Stomach smooth muscle (tissue), 2 donors: ENCODE measurements at regions not wholly inside any gene's neighbourhood (a gene's known extent, or its start where the extent isn't known, plus 50 kb on each side); places are given as distances from the start of the nearest gene placed in this dataset.

ENCODE experiments used
- H3K27ac ChIP-seq: one replicate; pipeline ENCODE4 v1.7.0; 2013; ENCODE audit warnings: mild to moderate bottlenecking, low read length, inconsistent platforms
- H3K27me3 ChIP-seq, 2 donors: one replicate each; pipeline ENCODE4 v1.7.0; 2013; ENCODE audit warnings: low read length in 2 of 2; ENCODE audit not compliant: insufficient read depth in 2 of 2, control insufficient read depth in 1 of 2
- H3K36me3 ChIP-seq, 2 donors: one replicate each; pipeline ENCODE4 v1.7.0; 2013; ENCODE audit warnings: low read length in 2 of 2; ENCODE audit not compliant: control insufficient read depth in 2 of 2, insufficient read depth in 2 of 2
- H3K4me1 ChIP-seq: one replicate; pipeline ENCODE4 v1.7.0; 2013; ENCODE audit warnings: low read length; ENCODE audit not compliant: control insufficient read depth, insufficient read depth
- H3K4me3 ChIP-seq, 2 donors: one replicate each; pipeline ENCODE4 v1.7.0; 2013; ENCODE audit warnings: low read length in 2 of 2
- H3K9ac ChIP-seq, 2 donors: one replicate each; pipeline ENCODE4 v1.7.0; 2013; ENCODE audit warnings: low read length in 2 of 2, mild to moderate bottlenecking in 1 of 2
- H3K9me3 ChIP-seq, 2 donors: one replicate each; pipeline ENCODE4 v1.7.0; 2013; ENCODE audit warnings: low read length in 2 of 2; ENCODE audit not compliant: control insufficient read depth in 2 of 2
- donor health status: healthy.
- donor health status: Pancreatic carcinoma.

GRCh38 chr13:72150502-72150901 is 283.5 kb upstream of the DACH1 start:
- Histone ChIP-seq H3K27ac (no peak overlapping the region), H3K4me1 (no peaks in the 10 kb centered on the region), H3K36me3 (no peaks in the 10 kb centered on the region), H3K9ac (no peak overlapping the region), H3K27me3 (no peaks in the 10 kb centered on the region), H3K4me3 (no peak overlapping the region), H3K9me3 (peaks cover 0 to 2% of the 10 kb centered on the region in 2 donors)

- H3K36me3 ChIP-seq, result no peaks in the 10 kb centered on the region
- peaks cover 0 to 2% of the 10 kb centered on the region in 2 donors for H3K9me3 ChIP-seq
- no peak overlapping the region for H3K4me3 ChIP-seq
- no peak overlapping the region for H3K27ac ChIP-seq
- H3K9ac ChIP-seq, result no peak overlapping the region
- H3K27me3 ChIP-seq, result no peaks in the 10 kb centered on the region
- no peaks in the 10 kb centered on the region for H3K4me1 ChIP-seq
Observed at GRCh38 chr13:72149701-72150100, 282.7 kb upstream of the DACH1 start.

GRCh38 chr13:72146816-72147215 is 279.8 kb upstream of the DACH1 start:
- H3K27me3 ChIP-seq, result no peaks in the 10 kb centered on the region

GRCh38 chr13:72145383-72145782 is 278.4 kb upstream of the DACH1 start:
- Histone ChIP-seq H3K9me3 (peaks cover 0 to 2% of the 10 kb centered on the region in 2 donors), H3K4me1 (no peaks in the 10 kb centered on the region), H3K4me3 (no peak overlapping the region), H3K27me3 (no peaks in the 10 kb centered on the region), H3K36me3 (no peaks in the 10 kb centered on the region), H3K9ac (no peak overlapping the region), H3K27ac (no peak overlapping the region)

More at GRCh38 chr13:72146816-72147215, 279.8 kb upstream of the DACH1 start:
- H3K4me1 ChIP-seq, result no peaks in the 10 kb centered on the region
- no peaks in the 10 kb centered on the region for H3K36me3 ChIP-seq
- peaks cover 0 to 2% of the 10 kb centered on the region in 2 donors for H3K9me3 ChIP-seq
- no peak overlapping the region for H3K4me3 ChIP-seq
- H3K27ac ChIP-seq, result no peak overlapping the region
- no peak overlapping the region for H3K9ac ChIP-seq

GRCh38 chr13:72144636-72145035 is 277.6 kb upstream of the DACH1 start:
- H3K4me1 ChIP-seq, result no peaks in the 10 kb centered on the region
- H3K9me3 ChIP-seq, result peaks cover 0 to 2% of the 10 kb centered on the region in 2 donors
- no peak overlapping the region for H3K27ac ChIP-seq
- H3K27me3 ChIP-seq, result no peaks in the 10 kb centered on the region
- no peak overlapping the region for H3K9ac ChIP-seq
- no peak overlapping the region for H3K4me3 ChIP-seq
- no peaks in the 10 kb centered on the region for H3K36me3 ChIP-seq

- Histone ChIP-seq H3K9me3 (peaks cover 0 to 2% of the 10 kb centered on the region in 2 donors), H3K36me3 (no peaks in the 10 kb centered on the region), H3K9ac (no peak overlapping the region), H3K27me3 (no peaks in the 10 kb centered on the region), H3K4me3 (no peak overlapping the region), H3K27ac (no peak overlapping the region), H3K4me1 (no peaks in the 10 kb centered on the region)
Observed at GRCh38 chr13:72141855-72142519, 275.0 kb upstream of the DACH1 start.

- no peak overlapping the region for H3K27ac ChIP-seq
- H3K36me3 ChIP-seq, result no peaks in the 10 kb centered on the region
- H3K4me3 ChIP-seq, result no peak overlapping the region
- H3K9ac ChIP-seq, result no peak overlapping the region
- H3K9me3 ChIP-seq, result no peaks in the 10 kb centered on the region
- no peaks in the 10 kb centered on the region for H3K4me1 ChIP-seq
- H3K27me3 ChIP-seq, result no peaks in the 10 kb centered on the region
Observed at GRCh38 chr13:72139192-72139591, 272.2 kb upstream of the DACH1 start.

GRCh38 chr13:72132075-72132474 is 265.1 kb upstream of the DACH1 start:
- no peaks in the 10 kb centered on the region for H3K27me3 ChIP-seq
- H3K4me1 ChIP-seq, result no peaks in the 10 kb centered on the region
- no peaks in the 10 kb centered on the region for H3K9me3 ChIP-seq
- H3K27ac ChIP-seq, result no peak overlapping the region
- H3K36me3 ChIP-seq, result no peaks in the 10 kb centered on the region
- no peak overlapping the region for H3K4me3 ChIP-seq
- no peak overlapping the region for H3K9ac ChIP-seq

GRCh38 chr13:72129117-72129516 is 262.1 kb upstream of the DACH1 start:
- Histone ChIP-seq H3K36me3 (no peaks in the 10 kb centered on the region), H3K9ac (no peak overlapping the region), H3K9me3 (no peaks in the 10 kb centered on the region), H3K27ac (no peak overlapping the region), H3K4me1 (no peaks in the 10 kb centered on the region), H3K4me3 (no peak overlapping the region), H3K27me3 (no peaks in the 10 kb centered on the region)

- Histone ChIP-seq H3K27me3 (no peaks in the 10 kb centered on the region), H3K36me3 (no peaks in the 10 kb centered on the region), H3K27ac (no peak overlapping the region), H3K4me3 (no peak overlapping the region), H3K9ac (no peak overlapping the region), H3K9me3 (no peaks in the 10 kb centered on the region), H3K4me1 (no peaks in the 10 kb centered on the region)
Observed at GRCh38 chr13:72127031-72127430, 260.0 kb upstream of the DACH1 start.

- no peak overlapping the region for H3K9ac ChIP-seq
- H3K4me1 ChIP-seq, result no peaks in the 10 kb centered on the region
- no peak overlapping the region for H3K4me3 ChIP-seq
- H3K36me3 ChIP-seq, result no peaks in the 10 kb centered on the region
- H3K9me3 ChIP-seq, result no peaks in the 10 kb centered on the region
- no peaks in the 10 kb centered on the region for H3K27me3 ChIP-seq
- no peak overlapping the region for H3K27ac ChIP-seq
Observed at GRCh38 chr13:72126424-72126823, 259.4 kb upstream of the DACH1 start.
